ENCODE measurements at regions not wholly inside any gene's neighbourhood (a gene's known extent, or its start where the extent isn't known, plus 50 kb on each side); places are given as distances from the start of the nearest gene placed in this dataset.
"Not testable (repeated sequence)": the region's sequence is repeated elsewhere in the genome, so short reads cannot be mapped to it uniquely, and the experiment has no call there.

DNA sequence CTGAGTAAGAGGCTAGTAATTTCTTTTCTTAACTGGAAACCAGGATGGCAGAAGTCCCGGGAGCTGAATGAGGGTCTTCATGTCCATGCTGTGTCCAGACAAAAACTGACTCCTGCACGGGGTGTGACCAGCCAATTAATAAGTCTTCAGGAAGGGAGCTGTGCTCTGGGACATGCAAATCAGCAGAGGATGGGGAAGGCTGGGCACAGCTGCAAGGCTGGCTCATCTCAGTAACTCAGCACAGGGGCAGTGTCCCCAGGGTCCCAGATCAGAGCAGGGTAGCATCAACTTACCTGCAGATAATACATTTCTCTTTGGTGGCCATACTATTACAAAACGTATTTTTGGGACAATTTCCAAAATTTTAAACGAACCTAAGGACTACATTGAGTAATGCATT, 595.6 kb downstream of the RPIA start:
- H3K9me3 ChIP-seq (ENCODE audit: control insufficient read depth, insufficient read depth, low read length); H3K27ac ChIP-seq (ENCODE audit: low read depth, low read length); POLR2A ChIA-PET; CTCF ChIA-PET; H3K4me3 ChIP-seq (ENCODE audit: low read depth, low read length); DNase-seq (ENCODE audit: low read depth, low spot score); H3K27me3 ChIP-seq (ENCODE audit: control insufficient read depth, insufficient read depth, low read length): not testable (repeated sequence)

- H3K9me3 ChIP-seq (ENCODE audit: control insufficient read depth, insufficient read depth, low read length); CTCF ChIA-PET; H3K27ac ChIP-seq (ENCODE audit: low read depth, low read length); DNase-seq (ENCODE audit: low read depth, low spot score); H3K4me3 ChIP-seq (ENCODE audit: low read depth, low read length); POLR2A ChIA-PET; H3K27me3 ChIP-seq (ENCODE audit: control insufficient read depth, insufficient read depth, low read length): not testable (repeated sequence)
These were observed 600.3 kb downstream of the RPIA start for GRCh38 chr2:89291717-89292298.

- DNase-seq (ENCODE audit: low read depth, low spot score); POLR2A ChIA-PET; H3K4me3 ChIP-seq (ENCODE audit: low read depth, low read length); H3K27me3 ChIP-seq (ENCODE audit: control insufficient read depth, insufficient read depth, low read length); H3K27ac ChIP-seq (ENCODE audit: low read depth, low read length); CTCF ChIA-PET; H3K9me3 ChIP-seq (ENCODE audit: control insufficient read depth, insufficient read depth, low read length): not testable (repeated sequence)
These were observed 601.9 kb downstream of the RPIA start for GRCh38 chr2:89293399-89293798.

- DNase-seq (ENCODE audit: low read depth, low spot score); CTCF ChIA-PET; H3K27me3 ChIP-seq (ENCODE audit: control insufficient read depth, insufficient read depth, low read length); H3K4me3 ChIP-seq (ENCODE audit: low read depth, low read length); H3K27ac ChIP-seq (ENCODE audit: low read depth, low read length); H3K9me3 ChIP-seq (ENCODE audit: control insufficient read depth, insufficient read depth, low read length); POLR2A ChIA-PET: not testable (repeated sequence)
These were observed 602.9 kb downstream of the RPIA start for GRCh38 chr2:89294335-89294734.

DNA sequence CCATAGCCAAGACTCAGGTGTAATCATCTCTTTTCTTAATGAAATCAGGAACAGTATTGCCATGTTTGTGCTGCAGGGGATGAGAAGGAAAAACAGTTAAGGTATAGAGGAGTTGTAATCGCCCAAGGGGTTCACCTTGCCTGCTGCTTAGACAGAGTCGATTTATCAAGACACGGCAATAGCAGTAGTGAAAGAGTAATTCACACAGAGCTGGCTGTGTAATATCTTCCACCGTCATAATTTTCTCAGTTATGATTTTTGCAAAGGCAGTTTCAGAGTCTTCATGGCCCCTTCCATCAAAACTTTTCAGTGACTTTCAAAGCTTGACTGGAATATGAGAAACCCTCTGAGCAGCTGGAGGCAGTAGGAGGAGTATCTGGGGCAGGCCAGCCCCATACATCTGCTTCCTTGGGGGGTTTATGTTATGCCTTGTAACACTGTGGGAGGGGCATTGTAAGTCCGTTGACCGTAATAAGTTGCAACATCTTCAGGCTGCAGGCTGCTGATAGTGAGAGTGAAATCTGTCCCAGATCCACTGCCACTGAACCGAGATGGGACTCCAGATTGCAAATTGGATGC, 605.4 kb downstream of the RPIA start:
- POLR2A ChIA-PET; H3K4me3 ChIP-seq (ENCODE audit: low read depth, low read length); H3K9me3 ChIP-seq (ENCODE audit: control insufficient read depth, insufficient read depth, low read length); H3K27me3 ChIP-seq (ENCODE audit: control insufficient read depth, insufficient read depth, low read length); H3K27ac ChIP-seq (ENCODE audit: low read depth, low read length); CTCF ChIA-PET; DNase-seq (ENCODE audit: low read depth, low spot score): not testable (repeated sequence)

DNA sequence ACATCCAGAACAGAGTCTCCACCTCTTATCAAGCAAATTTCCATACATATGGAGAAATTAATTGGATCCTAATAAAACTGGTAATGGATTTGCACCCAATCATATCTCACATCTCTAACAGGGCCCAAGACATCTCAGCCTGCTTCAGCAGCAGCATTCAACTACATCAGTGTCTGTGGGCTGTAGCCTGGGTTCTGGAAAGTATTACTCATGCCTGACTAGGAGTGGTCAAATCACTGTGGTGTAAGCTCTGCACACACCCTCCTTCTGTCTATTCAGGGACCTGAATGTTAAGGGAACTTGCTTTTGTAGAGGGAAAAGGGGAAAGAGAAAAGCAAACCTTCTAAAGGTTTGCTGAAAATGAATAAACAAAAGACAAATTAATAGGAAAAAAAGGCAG, 607.7 kb downstream of the RPIA start:
- CTCF ChIA-PET; POLR2A ChIA-PET; H3K9me3 ChIP-seq (ENCODE audit: control insufficient read depth, insufficient read depth, low read length); H3K27me3 ChIP-seq (ENCODE audit: control insufficient read depth, insufficient read depth, low read length); H3K4me3 ChIP-seq (ENCODE audit: low read depth, low read length); H3K27ac ChIP-seq (ENCODE audit: low read depth, low read length); DNase-seq (ENCODE audit: low read depth, low spot score): not testable (repeated sequence)

DNA sequence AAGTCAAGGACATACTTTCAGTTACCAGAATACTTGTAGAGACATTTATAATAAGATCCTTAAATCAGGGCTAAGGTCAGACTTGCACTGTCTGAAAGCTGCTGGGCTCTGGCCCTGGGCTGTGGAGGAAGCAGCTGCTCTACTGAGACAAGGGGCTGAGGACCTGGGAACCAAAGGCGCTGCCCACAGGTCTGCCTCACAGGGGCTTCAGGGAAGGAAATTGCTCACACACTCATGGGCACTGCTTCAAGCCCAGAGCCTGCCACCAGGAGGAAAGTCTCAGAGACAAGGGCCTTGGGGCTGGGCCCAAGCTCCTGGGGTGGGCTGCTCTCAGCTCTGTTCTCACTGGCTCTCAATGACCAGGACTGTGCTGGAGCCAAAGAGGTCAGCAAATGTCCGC, 614.1 kb downstream of the RPIA start:
- DNase-seq (ENCODE audit: low read depth, low spot score); H3K27me3 ChIP-seq (ENCODE audit: control insufficient read depth, insufficient read depth, low read length); H3K9me3 ChIP-seq (ENCODE audit: control insufficient read depth, insufficient read depth, low read length); CTCF ChIA-PET; H3K27ac ChIP-seq (ENCODE audit: low read depth, low read length); H3K4me3 ChIP-seq (ENCODE audit: low read depth, low read length); POLR2A ChIA-PET: not testable (repeated sequence)

DNA sequence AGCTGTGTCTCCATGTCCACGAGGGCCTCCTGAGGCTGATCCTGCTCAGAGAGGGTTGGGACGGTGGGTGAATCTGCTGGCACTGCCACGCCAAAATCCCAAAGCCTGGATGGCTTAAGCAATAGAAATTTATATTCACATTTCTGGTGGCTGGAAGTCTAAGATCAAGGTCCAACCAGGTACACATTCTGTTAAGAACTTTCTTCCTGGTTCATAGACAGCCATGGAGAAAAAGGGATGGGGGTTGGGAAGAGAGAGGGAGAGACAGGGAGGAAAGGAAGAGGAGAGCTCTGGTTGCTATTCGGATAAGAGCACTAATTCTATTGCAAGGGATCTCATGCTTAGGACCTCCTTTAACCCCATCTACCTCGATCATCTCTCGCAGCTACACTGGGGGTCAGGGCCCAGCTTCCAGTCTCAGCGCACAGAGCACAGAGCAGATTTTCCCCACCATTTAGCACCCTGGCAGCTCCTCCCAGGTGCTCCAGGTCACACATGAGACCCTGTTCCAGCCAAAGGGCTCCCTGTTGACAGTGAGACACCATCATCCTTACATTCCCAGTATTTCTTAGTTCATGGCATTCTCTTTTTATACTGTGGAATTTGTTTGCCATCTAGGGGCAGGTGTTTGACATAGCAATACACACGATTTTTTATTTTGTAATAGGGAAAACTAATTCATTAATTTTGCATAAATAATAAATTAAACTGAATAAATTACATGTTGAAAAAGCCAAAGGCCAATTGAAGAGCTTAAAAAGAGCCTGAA, 615.6 kb downstream of the RPIA start:
- H3K27ac ChIP-seq (ENCODE audit: low read depth, low read length); H3K27me3 ChIP-seq (ENCODE audit: control insufficient read depth, insufficient read depth, low read length); H3K9me3 ChIP-seq (ENCODE audit: control insufficient read depth, insufficient read depth, low read length); POLR2A ChIA-PET; CTCF ChIA-PET; H3K4me3 ChIP-seq (ENCODE audit: low read depth, low read length); DNase-seq (ENCODE audit: low read depth, low spot score): not testable (repeated sequence)

GRCh38 chr2:89318990-89319389, 627.5 kb downstream of the RPIA start:
- H3K9me3 ChIP-seq (ENCODE audit: control insufficient read depth, insufficient read depth, low read length); H3K27ac ChIP-seq (ENCODE audit: low read depth, low read length); POLR2A ChIA-PET; CTCF ChIA-PET; H3K27me3 ChIP-seq (ENCODE audit: control insufficient read depth, insufficient read depth, low read length); H3K4me3 ChIP-seq (ENCODE audit: low read depth, low read length); DNase-seq (ENCODE audit: low read depth, low spot score): not testable (repeated sequence)

- DNase-seq (ENCODE audit: low read depth, low spot score); POLR2A ChIA-PET; H3K9me3 ChIP-seq (ENCODE audit: control insufficient read depth, insufficient read depth, low read length): not testable (repeated sequence)
These were observed 634.4 kb downstream of the RPIA start for GRCh38 chr2:89325894-89326293.

DNA sequence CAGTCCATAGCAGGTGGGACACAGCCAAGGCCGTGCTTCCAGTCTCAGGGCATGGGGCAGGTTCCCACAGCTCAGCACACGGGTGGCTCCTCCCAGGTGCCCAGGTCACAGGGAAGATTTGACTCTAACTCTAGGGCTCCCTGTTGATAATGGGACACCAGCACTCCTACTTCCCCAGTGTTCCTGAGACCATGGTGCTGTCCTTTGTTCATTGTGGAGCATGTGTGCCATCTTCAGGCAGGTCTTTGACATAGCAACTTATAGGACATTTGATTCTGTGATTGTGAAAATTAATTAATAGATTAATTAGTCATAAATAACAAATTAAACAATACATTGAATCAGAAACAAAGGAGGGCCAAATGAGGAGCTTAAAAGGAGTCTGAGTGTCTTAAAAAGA, 635.0 kb downstream of the RPIA start:
- POLR2A ChIA-PET; H3K9me3 ChIP-seq (ENCODE audit: control insufficient read depth, insufficient read depth, low read length); H3K27ac ChIP-seq (ENCODE audit: low read depth, low read length); CTCF ChIA-PET; H3K4me3 ChIP-seq (ENCODE audit: low read depth, low read length); DNase-seq (ENCODE audit: low read depth, low spot score); H3K27me3 ChIP-seq (ENCODE audit: control insufficient read depth, insufficient read depth, low read length): not testable (repeated sequence)

More at GRCh38 chr2:89325894-89326293, 634.4 kb downstream of the RPIA start:
- H3K4me3 ChIP-seq (ENCODE audit: low read depth, low read length); H3K27ac ChIP-seq (ENCODE audit: low read depth, low read length); H3K27me3 ChIP-seq (ENCODE audit: control insufficient read depth, insufficient read depth, low read length); CTCF ChIA-PET: not testable (repeated sequence)

GRCh38 chr2:89328790-89329189, 637.3 kb downstream of the RPIA start:
- CTCF ChIA-PET; DNase-seq (ENCODE audit: low read depth, low spot score): not testable (repeated sequence)

More at GRCh38 chr2:89328790-89329189, 637.3 kb downstream of the RPIA start:
- H3K27ac ChIP-seq (ENCODE audit: low read depth, low read length); POLR2A ChIA-PET; H3K4me3 ChIP-seq (ENCODE audit: low read depth, low read length); H3K9me3 ChIP-seq (ENCODE audit: control insufficient read depth, insufficient read depth, low read length); H3K27me3 ChIP-seq (ENCODE audit: control insufficient read depth, insufficient read depth, low read length): not testable (repeated sequence)

All from AG04450 (cell line).